ENCODE measurements at regions not wholly inside any gene's neighbourhood (a gene's known extent, or its start where the extent isn't known, plus 50 kb on each side); places are given as distances from the start of the nearest gene placed in this dataset.

DNA sequence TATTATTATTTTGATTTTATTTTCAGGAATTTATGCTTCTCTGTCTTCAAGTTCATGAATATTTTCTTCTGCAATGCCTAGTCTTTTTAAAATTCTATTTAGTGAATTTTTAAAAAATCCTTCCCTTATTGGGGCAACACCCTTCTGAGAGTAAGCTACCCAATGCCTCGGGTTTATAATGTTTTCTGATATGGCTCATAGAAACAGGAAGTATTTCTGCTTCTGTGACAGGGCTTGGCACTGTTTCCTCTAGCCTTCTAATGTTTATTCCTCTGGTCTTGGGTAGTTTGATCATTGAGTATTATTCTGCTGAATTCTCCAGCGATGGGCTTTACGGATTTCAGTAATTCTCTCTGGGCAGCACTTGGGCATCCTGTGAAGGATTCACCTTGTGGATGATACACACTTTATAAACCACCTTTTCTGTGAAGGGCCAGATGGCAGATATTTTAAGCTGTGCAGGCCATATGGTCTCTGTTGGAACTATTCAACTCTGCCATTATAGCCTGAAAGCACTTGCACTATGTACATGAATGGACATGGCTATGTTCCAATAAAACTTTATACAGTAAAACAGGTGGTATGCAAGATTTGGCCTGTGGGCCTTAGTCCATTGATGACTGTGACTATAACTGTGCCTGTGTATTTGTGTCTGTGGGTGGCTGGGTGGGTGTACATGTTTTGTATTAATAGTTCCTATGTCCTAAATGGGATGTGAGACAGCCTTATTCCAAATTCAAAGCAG, 95.9 kb upstream of the FAT1 start (continued):
- TF ChIP-seq, protein P1, sequence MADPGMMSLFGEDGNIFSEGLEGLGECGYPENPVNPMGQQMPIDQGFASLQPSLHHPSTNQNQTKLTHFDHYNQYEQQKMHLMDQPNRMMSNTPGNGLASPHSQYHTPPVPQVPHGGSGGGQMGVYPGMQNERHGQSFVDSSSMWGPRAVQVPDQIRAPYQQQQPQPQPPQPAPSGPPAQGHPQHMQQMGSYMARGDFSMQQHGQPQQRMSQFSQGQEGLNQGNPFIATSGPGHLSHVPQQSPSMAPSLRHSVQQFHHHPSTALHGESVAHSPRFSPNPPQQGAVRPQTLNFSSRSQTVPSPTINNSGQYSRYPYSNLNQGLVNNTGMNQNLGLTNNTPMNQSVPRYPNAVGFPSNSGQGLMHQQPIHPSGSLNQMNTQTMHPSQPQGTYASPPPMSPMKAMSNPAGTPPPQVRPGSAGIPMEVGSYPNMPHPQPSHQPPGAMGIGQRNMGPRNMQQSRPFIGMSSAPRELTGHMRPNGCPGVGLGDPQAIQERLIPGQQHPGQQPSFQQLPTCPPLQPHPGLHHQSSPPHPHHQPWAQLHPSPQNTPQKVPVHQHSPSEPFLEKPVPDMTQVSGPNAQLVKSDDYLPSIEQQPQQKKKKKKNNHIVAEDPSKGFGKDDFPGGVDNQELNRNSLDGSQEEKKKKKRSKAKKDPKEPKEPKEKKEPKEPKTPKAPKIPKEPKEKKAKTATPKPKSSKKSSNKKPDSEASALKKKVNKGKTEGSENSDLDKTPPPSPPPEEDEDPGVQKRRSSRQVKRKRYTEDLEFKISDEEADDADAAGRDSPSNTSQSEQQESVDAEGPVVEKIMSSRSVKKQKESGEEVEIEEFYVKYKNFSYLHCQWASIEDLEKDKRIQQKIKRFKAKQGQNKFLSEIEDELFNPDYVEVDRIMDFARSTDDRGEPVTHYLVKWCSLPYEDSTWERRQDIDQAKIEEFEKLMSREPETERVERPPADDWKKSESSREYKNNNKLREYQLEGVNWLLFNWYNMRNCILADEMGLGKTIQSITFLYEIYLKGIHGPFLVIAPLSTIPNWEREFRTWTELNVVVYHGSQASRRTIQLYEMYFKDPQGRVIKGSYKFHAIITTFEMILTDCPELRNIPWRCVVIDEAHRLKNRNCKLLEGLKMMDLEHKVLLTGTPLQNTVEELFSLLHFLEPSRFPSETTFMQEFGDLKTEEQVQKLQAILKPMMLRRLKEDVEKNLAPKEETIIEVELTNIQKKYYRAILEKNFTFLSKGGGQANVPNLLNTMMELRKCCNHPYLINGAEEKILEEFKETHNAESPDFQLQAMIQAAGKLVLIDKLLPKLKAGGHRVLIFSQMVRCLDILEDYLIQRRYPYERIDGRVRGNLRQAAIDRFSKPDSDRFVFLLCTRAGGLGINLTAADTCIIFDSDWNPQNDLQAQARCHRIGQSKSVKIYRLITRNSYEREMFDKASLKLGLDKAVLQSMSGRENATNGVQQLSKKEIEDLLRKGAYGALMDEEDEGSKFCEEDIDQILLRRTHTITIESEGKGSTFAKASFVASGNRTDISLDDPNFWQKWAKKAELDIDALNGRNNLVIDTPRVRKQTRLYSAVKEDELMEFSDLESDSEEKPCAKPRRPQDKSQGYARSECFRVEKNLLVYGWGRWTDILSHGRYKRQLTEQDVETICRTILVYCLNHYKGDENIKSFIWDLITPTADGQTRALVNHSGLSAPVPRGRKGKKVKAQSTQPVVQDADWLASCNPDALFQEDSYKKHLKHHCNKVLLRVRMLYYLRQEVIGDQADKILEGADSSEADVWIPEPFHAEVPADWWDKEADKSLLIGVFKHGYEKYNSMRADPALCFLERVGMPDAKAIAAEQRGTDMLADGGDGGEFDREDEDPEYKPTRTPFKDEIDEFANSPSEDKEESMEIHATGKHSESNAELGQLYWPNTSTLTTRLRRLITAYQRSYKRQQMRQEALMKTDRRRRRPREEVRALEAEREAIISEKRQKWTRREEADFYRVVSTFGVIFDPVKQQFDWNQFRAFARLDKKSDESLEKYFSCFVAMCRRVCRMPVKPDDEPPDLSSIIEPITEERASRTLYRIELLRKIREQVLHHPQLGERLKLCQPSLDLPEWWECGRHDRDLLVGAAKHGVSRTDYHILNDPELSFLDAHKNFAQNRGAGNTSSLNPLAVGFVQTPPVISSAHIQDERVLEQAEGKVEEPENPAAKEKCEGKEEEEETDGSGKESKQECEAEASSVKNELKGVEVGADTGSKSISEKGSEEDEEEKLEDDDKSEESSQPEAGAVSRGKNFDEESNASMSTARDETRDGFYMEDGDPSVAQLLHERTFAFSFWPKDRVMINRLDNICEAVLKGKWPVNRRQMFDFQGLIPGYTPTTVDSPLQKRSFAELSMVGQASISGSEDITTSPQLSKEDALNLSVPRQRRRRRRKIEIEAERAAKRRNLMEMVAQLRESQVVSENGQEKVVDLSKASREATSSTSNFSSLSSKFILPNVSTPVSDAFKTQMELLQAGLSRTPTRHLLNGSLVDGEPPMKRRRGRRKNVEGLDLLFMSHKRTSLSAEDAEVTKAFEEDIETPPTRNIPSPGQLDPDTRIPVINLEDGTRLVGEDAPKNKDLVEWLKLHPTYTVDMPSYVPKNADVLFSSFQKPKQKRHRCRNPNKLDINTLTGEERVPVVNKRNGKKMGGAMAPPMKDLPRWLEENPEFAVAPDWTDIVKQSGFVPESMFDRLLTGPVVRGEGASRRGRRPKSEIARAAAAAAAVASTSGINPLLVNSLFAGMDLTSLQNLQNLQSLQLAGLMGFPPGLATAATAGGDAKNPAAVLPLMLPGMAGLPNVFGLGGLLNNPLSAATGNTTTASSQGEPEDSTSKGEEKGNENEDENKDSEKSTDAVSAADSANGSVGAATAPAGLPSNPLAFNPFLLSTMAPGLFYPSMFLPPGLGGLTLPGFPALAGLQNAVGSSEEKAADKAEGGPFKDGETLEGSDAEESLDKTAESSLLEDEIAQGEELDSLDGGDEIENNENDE (IDR thresholded peaks at IDR 0.05; ENCODE audit: insufficient replicate concordance, low read length), result no peak
- TF ChIP-seq TBP (IDR thresholded peaks at IDR 0.05; ENCODE audit: low read depth, low read length), result no peak
- TF ChIP-seq RFX5 (IDR thresholded peaks at IDR 0.05; ENCODE audit: borderline replicate concordance, low read depth, low read length), result no peak
- TF ChIP-seq, protein P2, sequence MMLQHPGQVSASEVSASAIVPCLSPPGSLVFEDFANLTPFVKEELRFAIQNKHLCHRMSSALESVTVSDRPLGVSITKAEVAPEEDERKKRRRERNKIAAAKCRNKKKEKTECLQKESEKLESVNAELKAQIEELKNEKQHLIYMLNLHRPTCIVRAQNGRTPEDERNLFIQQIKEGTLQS (IDR thresholded peaks at IDR 0.05; ENCODE audit: insufficient read depth, low read depth, low read length), result no peak
- TF ChIP-seq RNF2 (IDR thresholded peaks at IDR 0.05; ENCODE audit: borderline replicate concordance, low read depth, low read length, missing control alignments, poor library complexity, severe bottlenecking), result no peak
- no peak for TF ChIP-seq YY1 (IDR thresholded peaks at IDR 0.05; ENCODE audit: low read depth, low read length)
- TF ChIP-seq NANOG (IDR thresholded peaks at IDR 0.05; ENCODE audit: insufficient read depth, low read depth, low read length, poor library complexity, severe bottlenecking), result no peak
- no peak for TF ChIP-seq JUN (IDR thresholded peaks at IDR 0.05; ENCODE audit: low read depth, low read length)
- no peak for TF ChIP-seq JUND (IDR thresholded peaks at IDR 0.05; ENCODE audit: low read length)
- TF ChIP-seq BRCA1 (IDR thresholded peaks at IDR 0.05; ENCODE audit: low read depth, low read length), result no peak

All from H1 (cell line).